ENCODE measurements at regions not wholly inside any gene's neighbourhood (a gene's known extent, or its start where the extent isn't known, plus 50 kb on each side); places are given as distances from the start of the nearest gene placed in this dataset.

GRCh38 chr3:23685541-23686258, 120.1 kb upstream of the UBE2E1 start (continued):
- no peak for TF ChIP-seq MLLT1 (IDR thresholded peaks at IDR 0.05)

GRCh38 chr3:23686519-23686918, 119.2 kb upstream of the UBE2E1 start:
- Histone ChIP-seq H3K9ac (ENCODE audit: control insufficient read depth, insufficient read depth, low read length) (no peak overlapping the region), H3K27me3 (replicated peaks in 1 of 2; ENCODE audit: control insufficient read depth in 2 of 2, insufficient read depth in 2 of 2, low read length in 1 of 2) (no peaks in the 10 kb centered on the region), H4K20me1 (ENCODE audit: control insufficient read depth, insufficient read depth) (no peaks in the 10 kb centered on the region), H2AFZ (ENCODE audit: control insufficient read depth, low read depth, low read length) (no peak overlapping the region), H3K9me3 (replicated peaks; ENCODE audit: control insufficient read depth, insufficient read depth, low read length) (no peaks in the 10 kb centered on the region; the same call in 2 of the 3 replicates), H3K4me1 (ENCODE audit: control insufficient read depth, insufficient read depth, low read length) (no peaks in the 10 kb centered on the region), H3K4me2 (ENCODE audit: control insufficient read depth, insufficient read depth) (no peak overlapping the region), H3K27ac (ENCODE audit: control insufficient read depth, insufficient read depth) (no peak overlapping the region), H3K36me3 (ENCODE audit: control insufficient read depth in 2 of 2, insufficient read depth in 2 of 2, low read length in 1 of 2) (no peaks in the 10 kb centered on the region), H3K4me3 (no peak overlapping the region), H3K79me2 (ENCODE audit: control insufficient read depth, insufficient read depth, low read length) (no peaks in the 10 kb centered on the region)
- ChIA-PET CTCF (interaction anchor here (2.4 kb wide), 1 partner anchor 17 kb away, joined by 7 read pairs; no protein-coding TSS in a partner anchor), POLR2A (no interaction called here), RAD21 (ENCODE audit: unreplicated experiment) (no interaction called here), SMC1A (ENCODE audit: uncharacterized antibody, unreplicated experiment) (interaction anchor here (0.6 to 2.3 kb wide), 7 partner anchors 9 to 101 kb away, joined by 3 to 6 read pairs (median 3); no protein-coding TSS in a partner anchor)
- intact Hi-C loops (cut with micrococcal nuclease; ENCODE audit: unreplicated experiment) (no loop called here), in situ Hi-C loops (cut with MboI) (no loop called here)
- TF ChIP-seq LARP7 (IDR thresholded peaks at IDR 0.05): no peak
- no peak for TF ChIP-seq CEBPB (IDR thresholded peaks at IDR 0.05; ENCODE audit: borderline replicate concordance in 1 of 2, low read depth in 2 of 2, low read length in 2 of 2)
- TF ChIP-seq ZBTB33 (IDR thresholded peaks at IDR 0.05): no peak
- TF ChIP-seq ZNF217 (IDR thresholded peaks at IDR 0.05): no peak
- no peak for TF ChIP-seq BACH1 (IDR thresholded peaks at IDR 0.05; ENCODE audit: borderline replicate concordance)
- TF ChIP-seq POU2F2 (IDR thresholded peaks at IDR 0.05; ENCODE audit: borderline replicate concordance, low read depth, low read length): no peak
- no peak for TF ChIP-seq BCL11A (IDR thresholded peaks at IDR 0.05; ENCODE audit: low read depth, low read length)
- no peak for TF ChIP-seq HDGF (IDR thresholded peaks at IDR 0.05)
- TF ChIP-seq TCF3 (IDR thresholded peaks at IDR 0.05; ENCODE audit: borderline replicate concordance, insufficient read depth, low read depth, low read length): no peak
- no peak for TF ChIP-seq ATF2 (IDR thresholded peaks at IDR 0.05; ENCODE audit: low read length)
- no peak for TF ChIP-seq ZNF592 (IDR thresholded peaks at IDR 0.05)
- no peak for ATAC-seq
- WGBS (ENCODE audit: insufficient coverage, insufficient replicate concordance, low lambda C conversion rate, missing lambda C conversion rate): 67% methylated on average over 3 of the region's 3 CpGs
- no TSS peak for BruUV-seq (replicated peaks)
- FAIRE-seq: no peak
- DNase-seq (ENCODE audit: low read depth, low spot score): no peak
